Mesenchymal stem cell (in vitro differentiated cells and primary cell): ENCODE measurements at regions not wholly inside any gene's neighbourhood (a gene's known extent, or its start where the extent isn't known, plus 50 kb on each side); places are given as distances from the start of the nearest gene placed in this dataset.

Source experiments
- DNase-seq: peaks from one replicate; pipeline ENCODE4 v3.0.0-alpha.2; 2013
- H2AFZ ChIP-seq: one replicate; pipeline ENCODE4 v1.6.1; 2013; ENCODE audit warnings: low read depth, mild to moderate bottlenecking, control low read depth, inconsistent platforms, low read length, moderate library complexity
- H2AK5ac ChIP-seq: 2 replicates; pipeline ENCODE4 v1.6.1; 2013; ENCODE audit warnings: low read length, moderate library complexity, mild to moderate bottlenecking, inconsistent platforms; ENCODE audit not compliant: severe bottlenecking
- H2BK120ac ChIP-seq: one replicate; pipeline ENCODE4 v1.6.1; 2013; ENCODE audit warnings: low read depth, mild to moderate bottlenecking, inconsistent platforms, low read length, moderate library complexity
- H2BK12ac ChIP-seq, 2 experiments: one replicate each; pipeline ENCODE4 v1.6.1; 2013; ENCODE audit warnings: inconsistent platforms in 2 of 2, low read length in 2 of 2, mild to moderate bottlenecking in 2 of 2, moderate library complexity in 2 of 2, control low read depth in 1 of 2
- H2BK15ac ChIP-seq: one replicate; pipeline ENCODE4 v1.6.1; 2013; ENCODE audit warnings: mild to moderate bottlenecking, low read depth, inconsistent platforms; ENCODE audit not compliant: poor library complexity, severe bottlenecking
- H2BK5ac ChIP-seq: 2 replicates; pipeline ENCODE4 v1.6.1; 2013; ENCODE audit warnings: low read depth, mild to moderate bottlenecking, low read length, control low read depth, inconsistent platforms; ENCODE audit not compliant: poor library complexity, severe bottlenecking
- H3K14ac ChIP-seq, 2 experiments: one replicate each; pipeline ENCODE4 v1.6.1; 2013; ENCODE audit warnings: inconsistent platforms in 2 of 2, low read length in 2 of 2, control low read depth in 1 of 2, mild to moderate bottlenecking in 1 of 2, moderate library complexity in 1 of 2
- H3K18ac ChIP-seq, 2 experiments: one replicate each; pipeline ENCODE4 v1.6.1; 2013; ENCODE audit warnings: inconsistent platforms in 2 of 2, low read length in 2 of 2, control low read depth in 1 of 2, low read depth in 1 of 2, mild to moderate bottlenecking in 1 of 2
- H3K23ac ChIP-seq, 2 experiments: one replicate each; pipeline ENCODE4 v1.6.1; 2013; ENCODE audit warnings: inconsistent platforms in 2 of 2, low read length in 2 of 2, mild to moderate bottlenecking in 2 of 2, moderate library complexity in 2 of 2, control low read depth in 1 of 2
- H3K27ac ChIP-seq: 2 replicates; pipeline ENCODE4 v1.5.1; 2013; ENCODE audit warnings: mild to moderate bottlenecking, moderate library complexity, low read length, control low read depth, inconsistent platforms; ENCODE audit not compliant: poor library complexity, severe bottlenecking
- H3K27me3 ChIP-seq, 2 experiments: 2 replicates each; pipeline versions ENCODE4 v1.6.1 to v1.7.0; 2013; ENCODE audit warnings: low read length in 2 of 2, mild to moderate bottlenecking in 2 of 2, moderate library complexity in 2 of 2, control low read depth in 1 of 2, inconsistent platforms in 1 of 2; ENCODE audit not compliant: control insufficient read depth in 1 of 2, insufficient read depth in 1 of 2
- H3K36me3 ChIP-seq, 2 experiments: 2 replicates each; pipeline versions ENCODE4 v1.6.1 to v1.7.0; 2013; ENCODE audit warnings: low read length in 2 of 2, control low read depth in 1 of 2, inconsistent platforms in 1 of 2, low read depth in 1 of 2, mild to moderate bottlenecking in 1 of 2; ENCODE audit not compliant: insufficient read depth in 2 of 2, control insufficient read depth in 1 of 2
- H3K4ac ChIP-seq, 2 experiments: one replicate each; pipeline ENCODE4 v1.6.1; 2013; ENCODE audit warnings: inconsistent platforms in 2 of 2, low read length in 2 of 2, mild to moderate bottlenecking in 2 of 2, moderate library complexity in 2 of 2, control low read depth in 1 of 2, low read depth in 1 of 2
- H3K4me1 ChIP-seq: 2 replicates; pipeline ENCODE4 v1.6.1; 2013; ENCODE audit warnings: low read depth, low read length, control low read depth; ENCODE audit not compliant: control insufficient read depth, insufficient read depth
- H3K4me2 ChIP-seq: 2 replicates; pipeline ENCODE4 v1.6.1; 2013; ENCODE audit warnings: low read length, mild to moderate bottlenecking, inconsistent platforms; ENCODE audit not compliant: poor library complexity, severe bottlenecking
- H3K4me3 ChIP-seq, 2 experiments: 2 replicates each; pipeline versions ENCODE4 v1.5.1 to v1.7.0; 2013; ENCODE audit warnings: low read length in 2 of 2, mild to moderate bottlenecking in 2 of 2, control low read depth in 1 of 2, low read depth in 1 of 2; ENCODE audit not compliant: insufficient read depth in 1 of 2
- H3K79me1 ChIP-seq: replicated peaks from 2 replicates; pipeline ENCODE4 v1.6.1; 2013; ENCODE audit warnings: mild to moderate bottlenecking, control low read depth, low read length, inconsistent platforms; ENCODE audit not compliant: poor library complexity, severe bottlenecking
- H3K9ac ChIP-seq: 2 replicates; pipeline ENCODE4 v1.7.0; 2013; ENCODE audit warnings: mild to moderate bottlenecking, low read length, moderate library complexity
- H3K9me3 ChIP-seq: 2 replicates; pipeline ENCODE4 v1.7.0; 2013; ENCODE audit warnings: mild to moderate bottlenecking, low read length; ENCODE audit not compliant: control insufficient read depth
- H4K8ac ChIP-seq: one replicate; pipeline ENCODE4 v1.6.1; 2013; ENCODE audit warnings: inconsistent platforms, mild to moderate bottlenecking, low read length, moderate library complexity
- H4K91ac ChIP-seq: one replicate; pipeline ENCODE4 v1.6.1; 2013; ENCODE audit warnings: mild to moderate bottlenecking, low read length, inconsistent platforms
- WGBS: methylation state at CpG from one replicate; pipeline ENCODE4 v1.1.7; 2013; ENCODE audit warnings: mixed read lengths; 5-methylcytosine and 5-hydroxymethylcytosine counted together

GRCh38 chr10:78821052-78821451 is 247.7 kb upstream of the ZMIZ1 start:
- Histone ChIP-seq H2BK120ac (no peak overlapping the region), H3K9ac (no peak overlapping the region), H2AFZ (no peak overlapping the region), H3K4ac (no peak overlapping the region), H2BK15ac (no peak overlapping the region), H3K14ac (peak overlapping the region in 1 of 2 experiments; percentile 63), H3K27ac (no peak overlapping the region), H2BK5ac (no peak overlapping the region), H3K4me2 (no peak overlapping the region), H4K8ac (no peak overlapping the region), H3K4me1 (no peaks in the 10 kb centered on the region), H3K9me3 (no peaks in the 10 kb centered on the region), H3K4me3 (no peak overlapping the region), H4K91ac (no peak overlapping the region), H3K27me3 (peaks cover 4 to 5% of the 10 kb centered on the region in 2 experiments), H3K18ac (no peak overlapping the region), H3K79me1 (no peaks in the 10 kb centered on the region), H3K23ac (no peak overlapping the region), H2BK12ac (no peak overlapping the region), H3K36me3 (no peaks in the 10 kb centered on the region), H2AK5ac (no peak overlapping the region)
- WGBS: 85% methylated on average over 4 of the region's 4 CpGs
- DNase-seq: no peak

DNA sequence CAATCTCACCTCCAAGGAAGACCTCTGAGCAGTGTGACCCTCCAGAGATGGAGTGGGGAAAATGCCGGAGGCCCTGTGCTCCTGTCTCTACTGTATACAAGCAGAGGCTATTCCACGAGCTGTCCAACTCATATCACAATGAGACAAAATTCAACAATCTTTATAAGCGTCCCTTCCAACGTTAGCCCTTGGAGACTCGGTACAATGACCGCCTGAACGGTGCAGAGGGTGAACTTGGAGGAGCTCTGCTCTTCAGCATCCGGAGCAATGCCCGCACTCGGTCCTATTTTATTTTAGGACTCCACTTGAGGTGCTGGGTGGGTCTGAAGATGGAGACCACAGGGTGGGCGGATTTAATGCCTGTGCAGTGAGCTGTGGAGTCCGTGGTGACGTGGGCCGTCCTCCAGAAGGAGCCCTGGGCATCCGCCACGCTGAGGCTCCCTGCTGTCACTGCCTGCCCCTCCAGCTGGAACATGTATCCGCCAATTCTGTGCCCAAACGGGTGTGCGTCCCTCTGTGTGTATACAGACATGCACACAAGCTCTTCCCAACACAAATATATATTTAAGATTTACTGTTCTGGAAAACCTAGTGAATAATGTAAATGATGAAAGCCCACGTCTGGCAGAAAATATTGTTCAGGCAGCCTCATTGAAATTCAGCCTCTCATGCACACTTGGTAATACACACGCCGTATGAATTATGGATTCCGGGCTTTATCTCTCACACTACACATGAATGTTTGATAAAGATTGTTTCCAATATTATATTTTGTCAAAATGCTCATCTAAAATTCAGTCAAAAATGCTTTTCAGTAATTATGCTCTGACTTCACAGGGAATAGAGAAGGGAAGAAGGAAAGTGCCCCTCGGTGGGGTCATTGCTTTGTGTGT is 239.9 kb upstream of the ZMIZ1 start:
- Histone ChIP-seq H3K18ac (no peak overlapping the region), H3K14ac (no peak overlapping the region), H2AK5ac (no peak overlapping the region), H2BK5ac (no peak overlapping the region), H3K36me3 (no peaks in the 10 kb centered on the region), H2AFZ (no peak overlapping the region), H3K27ac (no peak overlapping the region), H4K91ac (no peak overlapping the region), H3K27me3 (peaks cover 4 to 14% of the 10 kb centered on the region in 2 experiments), H3K4ac (no peak overlapping the region), H2BK15ac (no peak overlapping the region), H3K4me3 (no peak overlapping the region), H3K9ac (no peak overlapping the region), H4K8ac (no peak overlapping the region), H3K4me1 (peaks cover 2% of the 10 kb centered on the region), H2BK12ac (no peak overlapping the region), H3K79me1 (no peaks in the 10 kb centered on the region), H3K4me2 (no peak overlapping the region), H3K9me3 (peaks cover 13% of the 10 kb centered on the region), H3K23ac (no peak overlapping the region), H2BK120ac (no peak overlapping the region)
- no peak for DNase-seq
- WGBS: 88% methylated on average over 18 of the region's 24 CpGs

DNA sequence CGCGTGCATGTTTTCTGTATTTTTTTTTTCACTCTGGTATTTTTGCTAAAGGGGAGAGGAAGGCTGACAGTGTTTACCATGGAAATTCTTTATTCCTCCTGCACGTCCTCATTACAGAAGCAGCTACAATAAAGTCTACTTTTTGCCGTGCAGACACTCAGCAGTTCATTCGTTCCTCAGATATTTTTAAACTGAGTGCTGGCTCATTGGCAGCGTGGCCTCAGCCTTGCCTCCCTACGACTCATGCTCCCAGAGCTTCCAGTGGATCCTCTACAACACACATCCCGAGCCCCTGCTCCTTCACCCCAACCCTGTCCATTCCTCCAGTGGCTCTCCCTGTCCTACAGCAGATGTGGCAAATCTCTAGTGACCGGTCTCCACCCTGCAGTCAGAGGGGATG is 239.2 kb upstream of the ZMIZ1 start:
- no peak overlapping the region for H3K4me3 ChIP-seq
- H4K91ac ChIP-seq: no peak overlapping the region
- peaks cover under 1 to 10% of the 10 kb centered on the region in 2 experiments for H3K27me3 ChIP-seq
- WGBS: 36% methylated on average over 9 of the region's 9 CpGs
- H3K9me3 ChIP-seq: peaks cover 17% of the 10 kb centered on the region
- H4K8ac ChIP-seq: no peak overlapping the region
- no peak overlapping the region for H2BK5ac ChIP-seq
- peak overlapping the region; percentile 20 for H2AK5ac ChIP-seq
- no peak overlapping the region for H3K4ac ChIP-seq
- H3K9ac ChIP-seq: no peak overlapping the region
- H2AFZ ChIP-seq: no peak overlapping the region
- no peak overlapping the region for H2BK12ac ChIP-seq
- H3K23ac ChIP-seq: no peak overlapping the region
- H3K36me3 ChIP-seq: no peaks in the 10 kb centered on the region
- H3K27ac ChIP-seq: no peak overlapping the region
- no peak overlapping the region for H2BK120ac ChIP-seq
- H2BK15ac ChIP-seq: no peak overlapping the region
- no peaks in the 10 kb centered on the region for H3K79me1 ChIP-seq
- H3K4me2 ChIP-seq: no peak overlapping the region
- H3K14ac ChIP-seq: no peak overlapping the region
- DNase-seq: peak; percentile 26
- peaks cover 2% of the 10 kb centered on the region for H3K4me1 ChIP-seq
- H3K18ac ChIP-seq: no peak overlapping the region

- Histone ChIP-seq H3K23ac (peak overlapping the region in 1 of 2 experiments; percentile 9), H3K4me1 (peaks cover 2% of the 10 kb centered on the region), H4K91ac (no peak overlapping the region)
These were observed 238.4 kb upstream of the ZMIZ1 start for GRCh38 chr10:78830062-78830975.

More at GRCh38 chr10:78830062-78830975, 238.4 kb upstream of the ZMIZ1 start:
- Histone ChIP-seq H3K4me3 (no peak overlapping the region), H3K4ac (no peak overlapping the region), H3K9me3 (peaks cover 17% of the 10 kb centered on the region), H3K27me3 (peaks cover 0 to 11% of the 10 kb centered on the region in 2 experiments), H2BK12ac (no peak overlapping the region), H3K18ac (no peak overlapping the region), H2BK15ac (no peak overlapping the region), H2AFZ (no peak overlapping the region), H2BK120ac (no peak overlapping the region), H3K4me2 (no peak overlapping the region), H3K9ac (no peak overlapping the region), H3K79me1 (no peaks in the 10 kb centered on the region), H3K27ac (no peak overlapping the region), H4K8ac (no peak overlapping the region), H3K14ac (peak overlapping the region in 1 of 2 experiments; percentile 45), H2AK5ac (no peak overlapping the region), H2BK5ac (no peak overlapping the region), H3K36me3 (no peaks in the 10 kb centered on the region)
- peak; percentile 26 for DNase-seq
- whole genome bisulfite sequencing: 63% methylated on average over 7 of the region's 7 CpGs
